PFSK-1 (cell line): ENCODE measurements at regions not wholly inside any gene's neighbourhood (a gene's known extent, or its start where the extent isn't known, plus 50 kb on each side); places are given as distances from the start of the nearest gene placed in this dataset.

Experiments
- POLR2AphosphoS5 ChIP-seq: IDR thresholded peaks from 2 replicates; pipeline ENCODE4 v1.6.1; 2012; ENCODE audit warnings: low read depth, mild to moderate bottlenecking, control low read depth, low read length, moderate library complexity
- TAF1 ChIP-seq: IDR thresholded peaks from 2 replicates; pipeline ENCODE4 v1.6.1; 2012; ENCODE audit warnings: low read length, control low read depth, borderline replicate concordance; ENCODE audit not compliant: insufficient read depth
- TF ChIP-seq, protein P1 (sequence below), 2 experiments: IDR thresholded peaks; 2 replicates each; pipeline versions ENCODE4 v1.6.1 to v1.8.0; 2011 to 2012; ENCODE audit warnings: low read depth in 2 of 2, low read length in 2 of 2, control low read depth in 1 of 2, inconsistent platforms in 1 of 2, mild to moderate bottlenecking in 1 of 2, moderate library complexity in 1 of 2; ENCODE audit not compliant: insufficient read depth in 1 of 2

DNA sequence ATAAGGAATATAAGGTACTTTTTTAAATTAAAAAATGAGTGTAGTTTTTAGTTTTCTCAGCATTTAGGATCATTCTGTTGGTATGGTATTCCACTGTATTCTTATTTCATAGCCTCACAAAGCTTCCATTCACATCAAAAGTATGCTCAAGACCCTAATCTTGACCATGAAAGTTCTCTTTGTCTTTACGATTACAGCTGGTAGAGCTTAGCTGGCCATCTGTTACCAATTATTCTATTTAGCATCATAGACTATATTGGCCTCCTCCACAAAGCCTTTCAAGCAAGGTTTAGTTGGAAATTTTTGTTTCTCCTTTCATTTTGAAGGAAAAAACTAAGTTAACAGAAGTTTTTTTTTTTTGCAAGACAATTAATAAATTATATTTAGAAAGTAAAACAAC, 245.1 kb downstream of the KCTD12 start:
- TF ChIP-seq TAF1, result no peak
- TF ChIP-seq, protein P1, sequence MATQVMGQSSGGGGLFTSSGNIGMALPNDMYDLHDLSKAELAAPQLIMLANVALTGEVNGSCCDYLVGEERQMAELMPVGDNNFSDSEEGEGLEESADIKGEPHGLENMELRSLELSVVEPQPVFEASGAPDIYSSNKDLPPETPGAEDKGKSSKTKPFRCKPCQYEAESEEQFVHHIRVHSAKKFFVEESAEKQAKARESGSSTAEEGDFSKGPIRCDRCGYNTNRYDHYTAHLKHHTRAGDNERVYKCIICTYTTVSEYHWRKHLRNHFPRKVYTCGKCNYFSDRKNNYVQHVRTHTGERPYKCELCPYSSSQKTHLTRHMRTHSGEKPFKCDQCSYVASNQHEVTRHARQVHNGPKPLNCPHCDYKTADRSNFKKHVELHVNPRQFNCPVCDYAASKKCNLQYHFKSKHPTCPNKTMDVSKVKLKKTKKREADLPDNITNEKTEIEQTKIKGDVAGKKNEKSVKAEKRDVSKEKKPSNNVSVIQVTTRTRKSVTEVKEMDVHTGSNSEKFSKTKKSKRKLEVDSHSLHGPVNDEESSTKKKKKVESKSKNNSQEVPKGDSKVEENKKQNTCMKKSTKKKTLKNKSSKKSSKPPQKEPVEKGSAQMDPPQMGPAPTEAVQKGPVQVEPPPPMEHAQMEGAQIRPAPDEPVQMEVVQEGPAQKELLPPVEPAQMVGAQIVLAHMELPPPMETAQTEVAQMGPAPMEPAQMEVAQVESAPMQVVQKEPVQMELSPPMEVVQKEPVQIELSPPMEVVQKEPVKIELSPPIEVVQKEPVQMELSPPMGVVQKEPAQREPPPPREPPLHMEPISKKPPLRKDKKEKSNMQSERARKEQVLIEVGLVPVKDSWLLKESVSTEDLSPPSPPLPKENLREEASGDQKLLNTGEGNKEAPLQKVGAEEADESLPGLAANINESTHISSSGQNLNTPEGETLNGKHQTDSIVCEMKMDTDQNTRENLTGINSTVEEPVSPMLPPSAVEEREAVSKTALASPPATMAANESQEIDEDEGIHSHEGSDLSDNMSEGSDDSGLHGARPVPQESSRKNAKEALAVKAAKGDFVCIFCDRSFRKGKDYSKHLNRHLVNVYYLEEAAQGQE (IDR thresholded peaks at IDR 0.05; ENCODE audit: insufficient read depth in 1 of 2, low read depth in 2 of 2, low read length in 2 of 2), result no peak
- TF ChIP-seq POLR2AphosphoS5, result no peak
